Fibroblast of villous mesenchyme (primary cell): ENCODE measurements at regions not wholly inside any gene's neighbourhood (a gene's known extent, or its start where the extent isn't known, plus 50 kb on each side); places are given as distances from the start of the nearest gene placed in this dataset.

Experiments
- DNase-seq: peaks from one replicate; pipeline ENCODE4 v3.0.0-alpha.2; 2010; ENCODE audit warnings: low read depth
- H3K4me3 ChIP-seq: 2 replicates; pipeline ENCODE4 v1.5.1; 2011; ENCODE audit warnings: low read depth, mild to moderate bottlenecking, low read length
- TF ChIP-seq, protein P1 (sequence below): IDR thresholded peaks from 2 replicates; pipeline ENCODE4 v1.5.1; 2012; ENCODE audit warnings: low read depth, mild to moderate bottlenecking, low read length; ENCODE audit not compliant: insufficient read depth

- TF ChIP-seq, protein P1, sequence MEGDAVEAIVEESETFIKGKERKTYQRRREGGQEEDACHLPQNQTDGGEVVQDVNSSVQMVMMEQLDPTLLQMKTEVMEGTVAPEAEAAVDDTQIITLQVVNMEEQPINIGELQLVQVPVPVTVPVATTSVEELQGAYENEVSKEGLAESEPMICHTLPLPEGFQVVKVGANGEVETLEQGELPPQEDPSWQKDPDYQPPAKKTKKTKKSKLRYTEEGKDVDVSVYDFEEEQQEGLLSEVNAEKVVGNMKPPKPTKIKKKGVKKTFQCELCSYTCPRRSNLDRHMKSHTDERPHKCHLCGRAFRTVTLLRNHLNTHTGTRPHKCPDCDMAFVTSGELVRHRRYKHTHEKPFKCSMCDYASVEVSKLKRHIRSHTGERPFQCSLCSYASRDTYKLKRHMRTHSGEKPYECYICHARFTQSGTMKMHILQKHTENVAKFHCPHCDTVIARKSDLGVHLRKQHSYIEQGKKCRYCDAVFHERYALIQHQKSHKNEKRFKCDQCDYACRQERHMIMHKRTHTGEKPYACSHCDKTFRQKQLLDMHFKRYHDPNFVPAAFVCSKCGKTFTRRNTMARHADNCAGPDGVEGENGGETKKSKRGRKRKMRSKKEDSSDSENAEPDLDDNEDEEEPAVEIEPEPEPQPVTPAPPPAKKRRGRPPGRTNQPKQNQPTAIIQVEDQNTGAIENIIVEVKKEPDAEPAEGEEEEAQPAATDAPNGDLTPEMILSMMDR, result no peak
- no peak overlapping the region for H3K4me3 ChIP-seq
- DNase-seq, result no peak
Observed at GRCh38 chr2:35314049-35314448, 1041.5 kb upstream of the CRIM1 start.

DNA sequence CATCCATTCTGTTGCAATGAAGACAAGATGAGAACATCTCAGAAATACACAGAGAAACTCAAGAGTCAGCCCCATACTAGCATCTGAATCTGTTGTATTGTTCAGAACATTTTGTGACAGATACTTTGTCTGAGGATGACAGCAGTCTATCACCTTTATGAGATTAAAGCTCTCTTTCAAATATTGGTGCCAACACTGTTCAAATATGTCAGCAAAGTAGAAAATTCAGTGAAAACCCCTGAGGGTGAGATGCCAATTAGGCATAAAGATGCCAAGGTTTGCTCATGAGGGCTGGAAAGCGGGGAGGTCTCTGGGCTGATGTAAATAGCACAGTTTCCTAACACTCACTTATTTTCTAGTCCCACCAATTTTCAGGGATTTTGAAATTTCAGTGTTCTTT, 1054.2 kb upstream of the CRIM1 start:
- H3K4me3 ChIP-seq, result no peak overlapping the region
- TF ChIP-seq, protein P1, result no peak
- DNase-seq, result no peak

DNA sequence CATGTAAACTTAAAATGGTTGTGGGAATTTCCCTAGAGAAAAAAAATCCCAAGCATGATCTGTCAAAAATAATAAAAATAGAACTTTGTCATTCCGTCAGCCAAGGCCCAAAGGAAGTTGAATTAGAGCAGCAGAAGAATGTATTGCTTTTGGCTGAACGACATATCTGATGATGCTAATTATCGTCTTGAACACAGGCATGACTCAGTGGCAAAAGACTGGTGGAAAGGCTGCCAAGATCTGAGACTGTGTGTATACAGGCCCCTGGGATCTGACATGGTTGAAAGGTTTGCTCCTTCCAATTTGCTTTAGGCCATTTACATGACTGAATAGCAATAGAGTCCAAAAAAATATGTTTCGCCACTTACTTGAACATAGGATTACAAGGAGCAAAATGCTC, 1057.1 kb upstream of the CRIM1 start:
- TF ChIP-seq, protein P1, result no peak
- DNase-seq, result no peak
- no peak overlapping the region for H3K4me3 ChIP-seq

GRCh38 chr2:35297403-35297802, 1058.2 kb upstream of the CRIM1 start:
- no peak overlapping the region for H3K4me3 ChIP-seq
- TF ChIP-seq, protein P1, result no peak
- no peak for DNase-seq

DNA sequence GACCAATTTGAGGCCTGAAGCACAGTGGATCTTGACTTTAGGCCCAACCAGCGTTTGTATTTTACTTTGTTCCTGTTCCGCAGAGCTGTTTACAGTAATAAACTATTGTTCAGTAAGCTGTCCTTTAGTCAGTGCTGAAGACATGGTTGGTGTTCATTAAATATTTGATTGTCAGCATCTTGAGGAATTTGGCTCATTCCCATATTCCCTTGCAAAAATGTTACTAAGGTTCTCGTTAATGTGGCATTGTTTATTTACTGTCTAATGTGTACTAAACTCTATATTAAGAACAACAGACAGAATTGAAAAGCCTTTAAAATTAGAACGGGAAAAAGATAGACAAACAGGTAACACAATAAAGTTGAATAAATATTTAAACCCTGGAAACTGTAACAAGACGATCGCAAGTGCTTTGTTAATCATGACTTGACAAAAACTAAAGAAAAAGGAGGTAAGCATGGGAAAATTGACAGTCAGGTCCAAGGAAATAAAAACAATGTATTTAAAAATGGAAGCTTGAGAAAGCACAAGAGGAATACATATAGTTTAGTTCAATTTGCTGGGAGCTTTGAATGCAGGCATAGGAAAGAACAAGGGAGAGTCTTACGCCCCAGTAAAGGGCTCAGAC, 1060.8 kb upstream of the CRIM1 start:
- TF ChIP-seq, protein P1, result no peak
- no peak overlapping the region for H3K4me3 ChIP-seq
- DNase-seq, result no peak

- no peak for DNase-seq
- TF ChIP-seq, protein P1, result no peak
- H3K4me3 ChIP-seq, result no peak overlapping the region
Observed at GRCh38 chr2:35293261-35293660, 1062.3 kb upstream of the CRIM1 start.

DNA sequence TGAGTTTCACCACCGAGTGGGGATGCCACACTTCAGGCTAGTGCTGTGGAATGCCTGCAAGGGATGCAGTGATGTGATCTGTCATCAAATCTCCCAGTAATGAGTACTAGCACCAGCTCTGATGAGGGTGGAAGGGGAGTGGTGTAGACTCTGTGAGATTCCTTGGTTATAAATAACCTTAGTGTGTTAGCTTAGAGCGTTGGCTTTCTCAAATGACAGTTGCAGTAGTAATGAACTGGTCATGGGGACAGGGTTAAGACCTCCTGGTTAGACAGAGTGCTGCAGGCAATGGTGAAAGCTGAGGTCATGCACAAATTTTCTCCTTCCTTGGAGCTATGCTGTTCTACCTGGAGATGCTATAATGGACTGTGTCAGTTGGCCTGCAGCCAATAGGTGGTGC, 1063.4 kb upstream of the CRIM1 start:
- TF ChIP-seq, protein P1, result no peak
- DNase-seq, result no peak
- H3K4me3 ChIP-seq, result no peak overlapping the region
